ENCODE measurements at regions not wholly inside any gene's neighbourhood (a gene's known extent, or its start where the extent isn't known, plus 50 kb on each side); places are given as distances from the start of the nearest gene placed in this dataset.

DNA sequence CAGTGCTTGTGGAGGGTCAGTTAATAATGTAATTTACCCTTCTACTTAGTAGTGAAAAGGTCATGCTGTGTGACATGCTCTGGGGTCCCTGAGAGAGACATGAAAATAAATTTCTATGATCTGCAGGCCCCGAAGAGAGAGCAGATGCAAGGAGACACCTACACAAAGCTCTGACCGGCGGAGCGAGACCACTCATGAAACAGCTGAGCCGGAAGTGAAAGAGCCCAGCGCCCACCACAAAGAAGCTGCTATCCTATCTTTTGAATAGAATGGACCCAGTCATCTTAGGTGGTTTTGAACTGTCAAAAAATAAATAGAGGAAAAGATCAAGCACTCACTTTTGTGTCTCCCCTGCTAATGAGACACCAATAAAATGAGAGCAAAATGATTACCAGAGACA, 190.0 kb downstream of the MED10 start:
- Histone ChIP-seq H3K9me3 (ENCODE audit: control insufficient read depth, low read depth, low read length) (no peaks in the 10 kb centered on the region), H2BK12ac (ENCODE audit: insufficient read length, low read depth, low read length) (no peak overlapping the region), H2BK20ac (ENCODE audit: low read depth, low read length, poor library complexity, severe bottlenecking) (no peak overlapping the region), H4K91ac (ENCODE audit: insufficient read length, low read depth, low read length) (no peak overlapping the region), H3K27ac (ENCODE audit: insufficient read length, low read depth, low read length) (no peak overlapping the region), H3K18ac (ENCODE audit: insufficient read length, low read depth, low read length) (no peak overlapping the region), H2AK5ac (ENCODE audit: insufficient read length, low read length) (no peak overlapping the region), H4K5ac (ENCODE audit: insufficient read length, low read depth, low read length) (no peak overlapping the region), H3K4me1 (ENCODE audit: insufficient read depth, low read length) (no peaks in the 10 kb centered on the region), H3K4ac (ENCODE audit: low read depth, low read length) (no peak overlapping the region), H4K20me1 (ENCODE audit: control insufficient read depth, insufficient read depth, insufficient read length) (no peaks in the 10 kb centered on the region), H3K56ac (ENCODE audit: insufficient read length, low read depth, low read length) (no peak overlapping the region), H2BK120ac (ENCODE audit: low read depth, low read length, poor library complexity, severe bottlenecking) (no peak overlapping the region), H4K8ac (replicated peaks; ENCODE audit: insufficient read length, low read depth, low read length) (no peak overlapping the region), H3K79me1 (ENCODE audit: insufficient read depth, low read depth, low read length, poor library complexity, severe bottlenecking) (no peaks in the 10 kb centered on the region), H3T11ph (ENCODE audit: low read length) (no peak overlapping the region), H2BK15ac (ENCODE audit: low read depth, low read length) (no peak overlapping the region), H2AFZ (ENCODE audit: low read length) (no peak overlapping the region), H3K79me2 (ENCODE audit: insufficient read depth, low read length) (no peaks in the 10 kb centered on the region), H3K27me3 (ENCODE audit: insufficient read depth, low read length) (no peaks in the 10 kb centered on the region), H2BK5ac (ENCODE audit: insufficient read length, low read length) (no peak overlapping the region), H3K4me2 (ENCODE audit: insufficient read depth, insufficient read length, low read length) (no peak overlapping the region), H3K9ac (ENCODE audit: extremely low read depth, insufficient read length, low read length) (no peak overlapping the region), H3K14ac (ENCODE audit: insufficient read depth, low read length) (no peak overlapping the region), H3K23ac (ENCODE audit: insufficient read length, low read depth, low read length) (no peak overlapping the region), H3K23me2 (ENCODE audit: insufficient read length, low read depth, low read length, poor library complexity, severe bottlenecking) (no peaks in the 10 kb centered on the region)
- TF ChIP-seq, protein P1, sequence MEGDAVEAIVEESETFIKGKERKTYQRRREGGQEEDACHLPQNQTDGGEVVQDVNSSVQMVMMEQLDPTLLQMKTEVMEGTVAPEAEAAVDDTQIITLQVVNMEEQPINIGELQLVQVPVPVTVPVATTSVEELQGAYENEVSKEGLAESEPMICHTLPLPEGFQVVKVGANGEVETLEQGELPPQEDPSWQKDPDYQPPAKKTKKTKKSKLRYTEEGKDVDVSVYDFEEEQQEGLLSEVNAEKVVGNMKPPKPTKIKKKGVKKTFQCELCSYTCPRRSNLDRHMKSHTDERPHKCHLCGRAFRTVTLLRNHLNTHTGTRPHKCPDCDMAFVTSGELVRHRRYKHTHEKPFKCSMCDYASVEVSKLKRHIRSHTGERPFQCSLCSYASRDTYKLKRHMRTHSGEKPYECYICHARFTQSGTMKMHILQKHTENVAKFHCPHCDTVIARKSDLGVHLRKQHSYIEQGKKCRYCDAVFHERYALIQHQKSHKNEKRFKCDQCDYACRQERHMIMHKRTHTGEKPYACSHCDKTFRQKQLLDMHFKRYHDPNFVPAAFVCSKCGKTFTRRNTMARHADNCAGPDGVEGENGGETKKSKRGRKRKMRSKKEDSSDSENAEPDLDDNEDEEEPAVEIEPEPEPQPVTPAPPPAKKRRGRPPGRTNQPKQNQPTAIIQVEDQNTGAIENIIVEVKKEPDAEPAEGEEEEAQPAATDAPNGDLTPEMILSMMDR (conservative IDR thresholded peaks at IDR 0.05), result no peak
- no peaks in the 10 kb centered on the region; the same call in 1 of the 2 replicates for H3K27me3 Mint-ChIP-seq (ENCODE audit: low read depth)
- no CpG with 5 or more reads among the region's 6 CpGs for WGBS (ENCODE audit: extremely low coverage, insufficient read length, low lambda C conversion rate)
- H3K4me1 Mint-ChIP-seq, result peaks cover 3 to 4% of the 10 kb centered on the region in 2 experiments; a peak in 2 of 4 replicates
- H3K4me3 Mint-ChIP-seq, result no peak overlapping the region
- H3K9me3 Mint-ChIP-seq, result no peaks in the 10 kb centered on the region; a peak in 1 of 5 replicates
- no peak overlapping the region for H3K27ac Mint-ChIP-seq
- no peak for DNase-seq
- no peaks in the 10 kb centered on the region for H3K36me3 Mint-ChIP-seq (ENCODE audit: insufficient read depth in 1 of 3, low read depth in 3 of 3)
